ENCODE measurements at regions not wholly inside any gene's neighbourhood (a gene's known extent, or its start where the extent isn't known, plus 50 kb on each side); places are given as distances from the start of the nearest gene placed in this dataset.

GRCh38 chr3:159443266-159443665 is 545.4 kb upstream of the IL12A start:
- no peak overlapping the region for H3K4me3 ChIP-seq
- H3K36me3 ChIP-seq (replicated peaks in 1 of 2) = no peaks in the 10 kb centered on the region
- TF ChIP-seq CTCF (IDR thresholded peaks at IDR 0.05) = no peak
- H3K9me3 ChIP-seq (replicated peaks in 1 of 3) = no peaks in the 10 kb centered on the region
- DNase-seq = no peak
- no peaks in the 10 kb centered on the region for H3K4me1 ChIP-seq (replicated peaks in 1 of 2)
- no peak overlapping the region for H3K27ac ChIP-seq
- 68 to 91% (median 76%) methylated on average over 5 of the region's 5 CpGs for WGBS, 4 donors
- no peaks in the 10 kb centered on the region for H3K27me3 ChIP-seq
- intact Hi-C loops (cut with DNase I) = no loop called here

- H3K4me1 ChIP-seq (replicated peaks in 1 of 2) = no peaks in the 10 kb centered on the region
- no peak overlapping the region for H3K4me3 ChIP-seq
- no peak overlapping the region for H3K27ac ChIP-seq
- H3K27me3 ChIP-seq = no peaks in the 10 kb centered on the region
- H3K36me3 ChIP-seq (replicated peaks in 1 of 2) = no peaks in the 10 kb centered on the region
- WGBS, 4 donors = 52 to 79% (median 60%) methylated on average over 3 of the region's 3 CpGs
- TF ChIP-seq CTCF (IDR thresholded peaks at IDR 0.05) = no peak
- no peak for TF ChIP-seq POLR2A (IDR thresholded peaks at IDR 0.05)
- DNase-seq = no peak
- intact Hi-C loops (cut with DNase I) = no loop called here
- no peaks in the 10 kb centered on the region for H3K9me3 ChIP-seq (replicated peaks in 1 of 3)
Observed at GRCh38 chr3:159447841-159448240, 540.8 kb upstream of the IL12A start.

GRCh38 chr3:159448902-159449301 is 539.7 kb upstream of the IL12A start:
- Histone ChIP-seq H3K4me3 (no peak overlapping the region), H3K36me3 (replicated peaks in 1 of 2) (no peaks in the 10 kb centered on the region), H3K9me3 (replicated peaks in 1 of 3) (no peaks in the 10 kb centered on the region), H3K4me1 (replicated peaks in 1 of 2) (no peaks in the 10 kb centered on the region), H3K27ac (no peak overlapping the region), H3K27me3 (no peaks in the 10 kb centered on the region)
- no peak for DNase-seq
- intact Hi-C loops (cut with DNase I) = no loop called here
- TF ChIP-seq CTCF (IDR thresholded peaks at IDR 0.05) (no peak), POLR2A (IDR thresholded peaks at IDR 0.05) (no peak)
- WGBS, 4 donors = 55 to 72% (median 62%) methylated on average over 1 of the region's 1 CpG

- TF ChIP-seq CTCF (IDR thresholded peaks at IDR 0.05) (no peak), POLR2A (IDR thresholded peaks at IDR 0.05) (no peak)
- H3K27me3 ChIP-seq = no peaks in the 10 kb centered on the region
- no peak for DNase-seq
- no peak overlapping the region for H3K27ac ChIP-seq
- no peaks in the 10 kb centered on the region for H3K4me1 ChIP-seq (replicated peaks in 1 of 2)
- H3K4me3 ChIP-seq = no peak overlapping the region
- intact Hi-C loops (cut with DNase I) = no loop called here
- H3K9me3 ChIP-seq (replicated peaks in 1 of 3) = no peaks in the 10 kb centered on the region
- 75 to 81% (median 77%) methylated on average over 3 of the region's 3 CpGs for WGBS, 4 donors
- H3K36me3 ChIP-seq (replicated peaks in 1 of 2) = no peaks in the 10 kb centered on the region
Observed at GRCh38 chr3:159451067-159451466, 537.6 kb upstream of the IL12A start.

Data from adrenal gland (tissue), 9 donors.